Cerebellar nuclear complex (tissue), 1 donor: ENCODE measurements at regions not wholly inside any gene's neighbourhood (a gene's known extent, or its start where the extent isn't known, plus 50 kb on each side); places are given as distances from the start of the nearest gene placed in this dataset.
"Not testable (repeated sequence)": the region's sequence is repeated elsewhere in the genome, so short reads cannot be mapped to it uniquely, and the experiment has no call there.

Experiments
- DNase-seq, 2 experiments: peaks; one replicate each; lab custom pipeline; 2025; lab: John Stamatoyannopoulos, UW

DNA sequence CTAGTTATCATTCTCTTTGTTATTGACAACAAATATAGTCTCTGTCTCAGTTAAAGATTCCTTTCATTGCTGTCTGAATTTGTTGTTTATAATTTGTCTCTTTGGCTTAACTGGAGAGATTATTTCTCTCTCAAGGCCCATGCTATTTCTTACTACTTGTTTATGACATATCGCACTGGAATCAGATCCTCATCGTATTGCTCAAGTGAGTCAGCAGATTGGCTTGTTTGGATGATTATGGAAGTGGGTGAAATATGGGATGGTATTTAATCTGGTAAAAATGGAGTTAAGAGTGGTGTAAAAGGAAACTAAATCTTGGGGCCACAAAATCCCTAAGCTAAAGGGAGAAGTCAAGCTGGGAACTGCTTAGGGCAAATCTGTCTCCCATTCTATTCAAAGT lies 613.1 kb downstream of the SI start:
- no peak for DNase-seq

DNA sequence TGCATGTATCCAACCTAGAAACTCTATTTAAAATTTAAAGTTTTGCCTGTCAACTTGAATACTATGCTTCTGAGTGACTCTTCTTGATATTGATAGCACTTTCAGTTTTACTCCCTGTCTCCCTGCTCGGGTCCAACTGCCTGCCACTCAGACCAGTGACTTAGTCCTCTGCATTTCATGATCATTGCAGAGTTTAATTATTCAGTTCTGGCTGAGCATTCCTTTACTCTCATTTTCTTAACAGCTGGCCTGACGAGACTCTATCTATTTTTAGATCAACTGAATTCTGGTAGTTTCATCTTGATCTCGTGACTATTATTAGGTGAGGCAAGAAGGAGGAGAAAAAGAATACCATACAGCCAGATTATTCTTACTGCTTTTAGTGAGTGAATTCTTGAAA lies 617.4 kb downstream of the SI start:
- no peak for DNase-seq

DNA sequence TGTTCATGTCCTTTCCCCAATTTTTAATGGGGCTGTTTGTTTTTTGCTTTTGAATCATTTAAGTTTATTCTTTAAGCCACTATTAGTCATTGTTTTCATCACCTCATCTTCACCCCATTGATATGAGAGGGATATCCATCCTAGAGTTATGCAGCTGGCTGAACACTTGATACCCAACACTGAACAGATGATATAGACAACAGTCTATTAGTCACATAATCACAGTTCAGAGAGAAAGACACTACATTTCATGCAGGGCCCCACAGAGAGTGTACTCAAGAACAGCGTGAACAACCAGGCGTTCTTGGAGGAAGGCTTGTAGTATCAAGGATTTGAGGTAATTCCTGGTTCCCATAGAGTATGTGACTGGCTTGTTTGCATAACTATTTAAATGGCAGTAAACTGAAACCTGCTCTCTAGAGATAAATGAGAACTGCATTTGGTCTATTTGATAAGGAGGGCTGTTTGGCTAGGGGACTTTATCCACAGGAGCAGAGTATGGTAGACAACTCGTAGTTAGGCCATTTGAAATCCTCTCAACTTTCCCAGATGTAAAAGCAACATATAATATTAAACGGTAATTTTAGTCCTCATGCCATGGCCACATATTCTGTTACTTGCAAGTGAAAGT lies 618.7 kb downstream of the SI start:
- DNase-seq, result no peak

DNA sequence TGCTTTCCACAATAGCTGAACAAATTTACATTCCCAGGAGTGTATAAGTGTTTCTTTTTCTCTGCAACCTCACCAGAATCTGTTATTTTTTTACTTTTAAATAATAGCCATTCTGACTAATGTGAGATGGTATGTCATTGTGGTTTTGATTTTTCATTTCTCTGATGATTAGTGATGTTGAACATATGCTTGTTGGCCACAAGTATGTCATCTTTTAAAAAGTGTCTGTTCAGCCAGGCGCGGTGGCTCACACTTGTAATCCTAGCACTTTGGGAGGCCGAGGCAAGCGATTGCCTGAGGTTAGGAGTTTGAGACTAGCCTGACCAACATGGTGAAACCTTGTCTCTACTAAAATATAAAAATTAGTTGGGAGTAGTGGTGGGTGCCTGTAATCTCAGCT lies 619.3 kb downstream of the SI start:
- no peak for DNase-seq

DNA sequence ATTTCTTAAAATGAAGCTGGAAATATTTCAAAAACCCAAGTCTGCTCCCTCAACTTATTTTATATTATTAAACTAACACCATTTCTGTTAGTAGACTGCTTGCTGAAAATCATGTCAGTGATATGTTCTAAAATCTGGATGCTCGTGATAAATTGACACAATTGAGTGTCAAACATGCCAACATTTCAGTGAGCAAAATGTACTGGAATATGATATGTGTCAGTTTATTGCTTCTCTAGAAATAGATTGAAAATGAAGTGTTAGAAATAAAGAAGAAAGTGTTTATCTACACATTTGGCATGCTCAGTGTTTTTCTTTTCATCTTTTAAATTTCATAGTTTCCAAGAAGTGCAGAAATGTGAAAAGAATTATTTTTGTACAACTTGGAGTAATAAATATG lies 624.6 kb downstream of the SI start:
- DNase-seq, result no peak

DNA sequence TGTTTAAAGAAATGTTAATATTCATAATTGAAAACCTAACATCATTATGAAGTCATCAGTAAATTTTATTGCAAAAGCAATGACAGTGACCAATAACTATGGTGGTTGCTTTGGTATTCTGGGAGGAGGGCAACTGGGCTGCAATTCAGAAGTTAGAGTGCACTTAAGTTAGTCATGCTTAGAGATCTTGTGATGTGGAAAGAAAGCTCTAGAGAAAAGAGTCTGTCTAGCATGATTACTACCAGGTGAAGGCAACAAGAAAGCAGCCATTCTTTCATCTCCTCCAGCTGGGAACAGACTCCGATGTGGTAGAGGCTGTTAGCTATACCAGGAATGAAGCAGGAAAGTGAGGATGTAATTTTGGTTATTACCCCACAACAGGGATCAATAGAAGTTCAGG lies 625.6 kb downstream of the SI start:
- DNase-seq, result no peak

DNA sequence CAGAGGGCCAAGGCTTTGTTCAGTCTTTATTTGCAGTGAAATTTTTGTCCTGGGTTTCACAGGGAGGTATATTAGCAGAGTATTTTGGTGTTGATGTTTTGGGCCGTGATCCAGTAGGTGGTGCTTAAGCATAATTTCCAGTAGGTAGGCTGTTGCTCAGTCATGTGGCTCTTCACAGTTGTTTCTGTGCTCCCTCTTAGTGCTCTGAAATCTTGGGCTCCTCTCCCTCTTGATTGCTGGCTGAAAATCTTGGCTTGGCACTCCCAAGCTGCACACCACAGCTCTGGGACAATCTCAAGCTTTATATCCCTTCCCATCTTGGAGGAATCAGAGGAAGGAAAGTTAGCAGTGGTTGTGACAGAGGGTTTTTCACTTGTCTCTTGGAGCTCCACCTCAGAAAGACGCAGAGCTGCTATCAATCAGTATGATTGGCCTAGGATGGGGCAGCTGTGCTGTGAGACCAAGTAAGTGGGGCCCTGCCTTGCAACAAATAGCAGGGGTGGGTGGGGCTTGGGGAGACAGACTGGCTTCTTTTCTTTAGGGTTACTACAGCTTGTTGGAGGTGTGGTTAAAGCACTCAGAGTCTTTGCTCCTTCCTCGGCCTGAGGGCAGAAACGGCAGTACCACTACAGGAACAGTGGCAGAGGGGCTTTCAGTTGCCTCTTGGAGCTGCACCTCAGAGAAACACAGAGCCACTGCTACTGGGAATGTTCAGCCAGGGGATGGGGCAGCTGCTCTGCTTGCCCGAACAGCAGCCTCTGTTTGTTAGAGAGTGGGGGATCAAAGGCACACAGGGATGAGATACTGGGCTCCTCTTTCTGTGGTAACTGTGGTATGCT lies 627.0 kb downstream of the SI start:
- DNase-seq, result no peak

DNA sequence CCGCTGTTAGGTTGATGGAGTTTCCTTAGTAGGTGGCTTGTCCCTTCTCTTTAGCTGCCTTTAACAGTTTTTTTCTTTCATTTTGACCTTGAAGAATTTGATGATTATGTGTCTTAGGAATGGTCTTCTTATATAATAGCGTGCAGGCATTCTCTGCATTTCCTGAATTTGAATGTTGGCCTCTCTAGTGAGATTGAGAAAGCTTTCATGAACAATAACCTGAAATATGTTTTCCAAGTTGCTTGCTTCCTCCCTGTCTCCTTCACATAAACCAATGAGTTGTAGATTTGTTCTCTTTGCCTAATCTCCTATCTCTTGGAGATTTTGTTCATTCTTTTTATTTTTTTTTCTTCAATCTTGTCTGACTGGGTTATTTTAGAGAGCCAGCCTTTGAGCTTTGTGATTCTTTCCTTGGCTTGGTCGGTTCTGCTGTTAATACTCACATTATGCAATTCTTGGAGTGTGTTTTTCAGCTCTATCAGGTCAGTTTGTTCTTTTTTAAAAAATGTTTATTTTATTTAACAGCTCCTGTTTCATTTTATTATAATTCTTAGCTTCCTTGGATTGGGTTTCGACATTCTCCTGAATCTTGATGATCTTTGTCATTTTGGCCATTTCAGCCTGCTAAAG lies 627.9 kb downstream of the SI start:
- no peak for DNase-seq

DNA sequence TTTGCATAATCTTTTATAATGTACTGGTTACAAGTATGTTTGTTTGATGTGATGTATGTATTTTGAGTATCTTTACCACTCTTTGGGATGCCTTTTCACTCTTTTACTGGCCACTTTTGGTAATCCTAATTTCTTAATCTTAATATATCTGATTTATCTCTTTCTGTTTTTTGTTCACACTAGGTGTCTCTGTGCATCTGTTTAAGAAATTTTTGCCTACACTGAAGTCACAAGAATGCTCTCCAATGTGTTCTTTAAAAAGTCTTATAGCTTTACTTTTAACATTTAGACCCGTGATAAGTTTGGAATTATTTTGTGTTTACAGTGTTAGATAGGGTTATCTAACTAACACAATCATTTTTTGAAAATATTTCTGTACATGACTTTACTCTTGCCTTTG lies 659.1 kb downstream of the SI start:
- DNase-seq, result no peak

DNA sequence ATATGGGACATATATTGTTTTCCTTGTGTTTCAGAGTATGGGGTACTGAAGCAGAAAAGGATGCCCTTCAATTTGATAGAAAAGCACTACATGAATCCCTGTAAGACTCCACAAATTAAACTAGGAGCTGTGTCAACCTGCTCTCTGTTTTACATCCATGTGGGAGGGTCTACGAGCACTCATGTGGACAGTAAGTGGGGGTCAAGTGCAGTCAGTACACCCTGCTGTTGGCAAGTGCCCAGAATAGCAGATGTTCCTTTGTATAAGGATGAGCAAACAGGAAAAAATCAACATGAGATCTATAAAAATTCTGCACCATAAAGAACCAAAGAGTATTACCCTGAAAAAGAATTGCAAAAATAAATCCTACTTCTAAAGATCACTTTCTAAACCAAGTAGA lies 659.9 kb downstream of the SI start:
- DNase-seq, result no peak

DNA sequence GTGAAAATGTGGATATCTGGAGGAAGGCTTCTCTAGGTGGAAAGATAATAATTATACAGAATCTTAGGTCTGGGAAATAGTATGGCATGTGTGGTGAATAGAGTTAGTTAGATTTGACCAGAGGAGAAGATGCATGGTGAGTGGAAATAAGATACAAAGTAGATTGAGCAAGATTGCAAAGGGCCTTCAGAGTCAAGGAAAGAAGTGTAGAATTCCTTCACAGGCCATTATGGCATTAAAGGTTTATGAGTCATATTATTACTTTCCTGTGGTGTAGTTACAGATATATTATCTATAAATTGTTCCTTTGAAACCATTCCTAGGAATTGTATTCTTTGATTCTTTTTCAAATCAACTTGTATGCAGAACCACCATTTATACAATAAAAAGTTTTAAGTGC lies 660.3 kb downstream of the SI start:
- DNase-seq, result no peak

DNA sequence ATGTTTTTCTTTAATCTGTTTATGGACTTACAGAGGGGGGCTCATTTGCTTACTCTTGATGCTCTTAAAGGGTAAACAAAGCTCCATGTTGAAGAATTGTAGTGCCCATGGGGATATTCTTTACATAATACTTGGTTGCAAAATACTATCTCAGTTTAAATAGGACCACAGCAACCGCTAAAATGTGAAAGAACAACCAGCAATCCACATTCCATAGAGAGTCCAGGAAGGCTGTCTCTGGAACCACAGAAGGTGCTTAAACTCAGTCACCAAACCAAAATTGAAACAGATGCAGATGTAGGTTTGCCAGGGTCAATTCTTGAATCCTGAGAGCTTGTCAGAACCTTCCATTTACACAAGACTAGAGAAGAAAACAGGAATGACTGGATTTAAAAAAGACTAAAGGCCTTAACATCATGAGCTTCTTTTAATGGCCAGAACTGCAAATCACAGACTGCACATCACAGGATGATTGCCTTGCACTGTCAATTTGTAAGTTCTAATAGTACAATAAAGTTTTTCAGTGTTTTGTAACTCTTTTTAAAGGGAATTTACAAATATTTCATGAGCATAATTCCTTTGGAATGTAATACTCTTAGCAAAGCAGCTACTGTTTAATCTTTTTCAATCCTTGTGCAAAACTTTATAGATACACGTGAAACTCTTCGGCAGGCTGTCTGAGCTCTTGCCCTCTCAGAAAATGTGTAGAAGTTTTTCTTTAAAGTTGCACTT lies 661.6 kb downstream of the SI start:
- DNase-seq, result no peak

DNA sequence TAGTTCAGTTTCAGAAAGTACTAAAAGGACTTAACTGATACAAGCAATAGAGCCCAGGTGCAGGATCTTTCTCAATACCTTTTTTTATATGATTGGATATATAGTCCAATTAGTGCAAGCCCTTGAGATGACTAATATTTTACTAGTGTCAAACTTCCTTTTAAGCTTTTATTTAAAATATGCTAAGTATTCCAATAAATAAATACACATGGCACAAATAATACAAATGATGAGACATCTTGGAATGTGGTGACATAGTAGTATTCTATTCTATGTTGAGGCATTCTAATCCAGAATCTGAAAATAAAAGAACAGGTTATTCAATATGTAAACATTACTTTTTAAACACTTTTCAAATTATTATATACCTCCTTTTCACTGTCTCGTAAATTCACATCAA lies 670.0 kb downstream of the SI start:
- no peak for DNase-seq

DNA sequence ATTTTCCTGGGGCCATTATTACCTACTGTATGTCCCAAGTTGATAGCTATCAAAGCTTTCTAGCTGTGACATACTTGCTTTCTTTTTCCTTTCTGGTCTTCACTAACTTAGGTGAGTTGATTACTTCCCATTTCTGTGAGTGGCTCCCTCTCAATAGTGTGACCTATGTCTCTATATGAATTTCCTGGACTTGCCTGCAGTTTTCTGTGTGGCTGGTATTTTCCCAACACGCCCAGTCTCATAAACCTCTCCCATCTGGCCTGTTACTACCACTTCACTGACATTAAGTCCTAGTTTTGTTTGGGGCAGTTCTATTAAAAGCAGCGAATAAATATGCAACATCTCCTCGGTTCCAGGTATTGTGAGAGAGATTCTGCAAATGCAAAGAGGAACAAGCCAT lies 671.2 kb downstream of the SI start:
- DNase-seq, result no peak

DNA sequence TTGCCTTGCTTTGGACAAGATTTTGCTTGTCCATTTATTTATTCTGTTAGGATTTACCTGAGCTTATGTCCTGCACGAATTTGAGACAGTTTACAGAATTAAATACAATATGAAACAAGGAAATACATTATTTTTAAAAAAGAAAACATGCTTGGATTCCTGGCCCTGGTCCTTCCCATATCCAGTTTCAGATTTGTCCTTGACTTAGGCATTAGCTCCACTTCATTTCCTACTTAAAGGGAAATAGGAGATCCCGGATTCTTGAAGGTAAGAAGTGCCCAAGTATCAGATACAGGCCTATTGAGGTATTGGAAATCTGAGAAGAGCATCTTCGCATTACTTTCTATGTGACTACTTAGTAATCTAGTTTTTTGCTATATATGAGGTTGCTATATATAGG lies 672.0 kb downstream of the SI start:
- DNase-seq, result no peak

DNA sequence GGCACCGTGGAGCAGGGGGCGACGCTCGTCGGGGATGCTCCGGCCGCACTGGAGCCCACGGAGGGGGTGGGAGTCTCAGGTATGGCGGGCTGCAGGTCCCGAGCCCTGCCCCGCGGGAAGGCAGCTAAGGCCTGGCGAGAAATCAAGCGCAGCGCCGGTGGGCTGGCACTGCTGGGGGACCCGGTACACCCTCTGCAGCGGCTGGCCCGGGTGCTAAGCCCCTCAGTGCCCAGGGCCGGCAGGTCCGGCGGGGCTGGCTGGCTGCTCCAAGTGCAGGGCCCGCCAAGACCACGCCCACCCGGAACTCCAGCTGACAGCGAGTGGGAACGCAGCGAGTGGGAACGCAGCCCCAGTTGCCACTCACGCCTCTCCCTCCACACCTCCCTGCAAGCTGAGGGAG lies 676.4 kb downstream of the SI start:
- no peak for DNase-seq

DNA sequence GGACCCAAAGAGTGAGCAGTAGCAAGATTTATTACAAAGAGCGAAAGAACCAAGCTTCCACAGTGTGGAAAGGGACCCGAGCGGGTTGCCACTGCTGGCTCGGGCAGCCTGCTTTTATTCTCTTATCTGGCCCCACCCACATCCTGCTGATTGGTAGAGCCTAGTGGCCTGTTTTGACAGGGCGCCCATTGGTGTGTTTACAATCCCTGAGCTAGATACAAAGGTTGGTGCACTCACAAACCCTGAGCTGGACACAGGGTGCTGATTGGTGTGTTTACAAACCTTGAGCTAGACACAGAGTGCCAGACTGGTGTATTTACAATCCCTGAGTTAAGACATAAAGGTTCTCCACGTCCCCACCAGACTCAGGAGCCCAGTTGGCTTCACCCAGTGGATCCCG lies 676.9 kb downstream of the SI start:
- DNase-seq, result not testable (repeated sequence)

DNA sequence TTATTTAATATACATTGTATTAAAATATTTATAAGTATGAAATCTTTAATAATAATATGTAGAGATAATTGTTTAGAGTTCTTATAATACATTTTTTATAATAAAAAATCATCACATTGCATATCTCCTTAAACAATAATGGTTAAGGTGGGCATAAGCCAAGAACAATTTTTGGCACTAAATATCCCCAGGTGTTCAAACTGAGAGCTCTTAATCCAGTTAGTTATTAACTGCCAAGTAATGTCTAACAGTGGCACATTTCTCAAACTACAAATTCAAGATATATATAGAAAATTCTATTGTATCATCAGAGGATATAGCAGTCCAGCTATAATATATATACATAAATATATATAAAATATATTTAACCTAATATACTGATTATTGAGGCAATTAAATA lies 680.8 kb downstream of the SI start:
- DNase-seq, result no peak

DNA sequence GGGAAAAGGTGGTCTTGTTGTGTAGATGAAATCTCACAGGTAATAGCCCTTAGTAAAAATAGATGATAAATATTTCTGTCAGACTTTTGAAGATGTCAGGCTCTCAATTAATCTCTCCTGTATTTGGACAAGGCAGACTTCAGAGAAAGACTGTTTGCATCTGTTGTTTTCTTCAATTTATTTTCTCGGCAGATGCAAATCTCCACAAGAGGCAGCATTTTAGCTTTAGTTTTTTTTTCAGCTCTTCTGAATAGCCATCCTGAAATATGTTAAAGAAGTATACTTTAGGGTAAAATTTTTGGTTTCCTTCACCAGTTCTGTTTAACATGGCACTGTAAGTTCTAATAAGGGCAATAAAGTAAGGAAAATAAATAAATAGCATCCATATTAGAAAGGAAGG lies 685.1 kb downstream of the SI start:
- no peak for DNase-seq

DNA sequence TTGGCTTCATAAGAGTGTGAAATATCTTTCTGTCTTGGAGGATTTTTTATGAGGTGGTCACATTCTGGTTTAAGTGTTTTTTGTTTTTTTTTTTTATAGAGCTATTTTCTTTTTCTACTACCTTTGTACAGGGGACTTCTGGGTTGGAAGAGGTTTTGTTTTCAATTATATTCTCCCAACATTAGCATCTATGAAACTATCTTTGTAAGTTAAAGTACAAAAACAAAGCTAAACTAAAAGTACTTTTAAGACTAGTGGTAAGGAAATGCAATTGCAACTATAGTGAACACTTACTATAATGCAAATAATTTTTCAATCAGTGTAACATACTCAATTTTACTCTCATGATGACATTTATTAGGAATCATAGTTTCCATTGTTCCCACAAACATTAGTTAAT lies 688.2 kb downstream of the SI start:
- no peak for DNase-seq

DNA sequence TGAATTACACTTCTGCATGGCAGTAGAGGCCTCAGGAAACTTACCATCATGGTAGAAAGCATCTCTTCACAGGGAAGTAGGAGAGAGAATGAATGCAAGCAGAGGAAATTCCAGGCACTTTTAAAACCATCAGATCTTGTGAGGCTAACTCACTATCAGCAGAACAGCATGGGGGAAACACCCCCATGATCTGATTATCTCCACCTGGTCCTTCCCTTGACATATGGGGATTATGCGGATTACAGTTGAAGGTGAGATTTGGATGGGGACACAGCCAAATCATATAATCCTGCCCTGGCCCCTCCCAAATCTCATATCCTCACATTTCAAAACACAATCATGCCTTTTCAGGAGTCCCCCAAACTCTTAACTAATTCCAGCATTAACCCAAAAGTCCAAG lies 691.1 kb downstream of the SI start:
- DNase-seq, result no peak

DNA sequence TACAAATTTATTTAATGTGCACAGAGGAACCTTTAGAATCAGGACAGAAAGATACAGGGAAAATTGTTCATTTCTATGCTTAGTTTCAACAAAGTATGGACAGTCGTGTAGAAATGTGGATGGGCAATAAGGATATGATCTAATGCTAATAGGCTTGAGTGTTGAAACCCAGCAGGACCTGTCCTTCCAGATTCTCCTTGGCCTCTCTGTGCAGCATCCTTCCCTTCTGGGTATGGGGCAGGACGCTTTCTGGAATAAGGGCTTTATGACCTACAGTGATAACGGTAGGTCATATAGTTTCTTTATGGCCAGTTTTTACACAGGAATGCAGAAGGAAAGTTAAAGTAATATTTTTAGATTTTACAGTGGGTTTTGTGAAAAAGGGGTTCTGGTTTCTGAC lies 698.1 kb downstream of the SI start:
- DNase-seq, result no peak

DNA sequence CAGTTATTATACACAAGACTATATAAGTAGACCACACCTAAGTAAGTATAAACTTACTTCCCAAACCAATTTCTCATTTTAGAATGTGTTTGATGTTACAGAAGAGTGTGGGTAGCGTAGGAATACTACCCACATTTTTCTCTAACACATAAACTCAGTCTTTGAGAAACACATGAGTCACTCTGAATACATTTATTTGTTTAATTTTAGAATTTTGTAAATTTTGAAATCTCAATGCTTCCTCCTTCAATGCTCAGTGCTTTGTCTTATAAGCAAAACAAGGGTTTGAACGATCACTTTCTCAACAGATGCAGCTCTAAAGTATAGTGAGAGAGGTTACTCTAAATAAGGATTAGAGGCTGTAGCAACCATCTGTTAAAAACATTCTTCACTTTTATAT lies 700.8 kb downstream of the SI start:
- no peak for DNase-seq
